ENCODE measurements at regions not wholly inside any gene's neighbourhood (a gene's known extent, or its start where the extent isn't known, plus 50 kb on each side); places are given as distances from the start of the nearest gene placed in this dataset.
"Not testable (repeated sequence)": the region's sequence is repeated elsewhere in the genome, so short reads cannot be mapped to it uniquely, and the experiment has no call there.

DNA sequence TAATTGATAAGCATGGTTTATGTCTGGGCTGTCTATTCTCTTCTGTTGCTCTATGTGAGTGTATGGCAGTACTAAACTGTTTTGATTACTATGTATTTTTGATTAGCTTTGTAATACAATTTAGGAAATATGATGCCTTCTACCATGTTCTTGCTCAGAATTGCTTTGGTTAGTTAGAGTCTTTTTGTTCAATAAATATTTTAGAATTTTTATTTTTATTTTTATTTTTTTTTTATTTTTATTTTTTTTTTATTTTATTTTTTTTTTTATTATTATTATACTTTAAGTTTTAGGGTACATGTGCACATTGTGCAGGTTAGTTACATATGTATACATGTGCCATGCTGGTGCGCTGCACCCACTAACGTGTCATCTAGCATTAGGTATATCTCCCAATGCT is 710.3 kb downstream of the GBE1 start:
- CTCF ChIA-PET (ENCODE audit: low intra/inter-chr PET ratio); BruUV-seq (replicated peaks); in situ Hi-C loops (cut with MboI): not testable (repeated sequence)

DNA sequence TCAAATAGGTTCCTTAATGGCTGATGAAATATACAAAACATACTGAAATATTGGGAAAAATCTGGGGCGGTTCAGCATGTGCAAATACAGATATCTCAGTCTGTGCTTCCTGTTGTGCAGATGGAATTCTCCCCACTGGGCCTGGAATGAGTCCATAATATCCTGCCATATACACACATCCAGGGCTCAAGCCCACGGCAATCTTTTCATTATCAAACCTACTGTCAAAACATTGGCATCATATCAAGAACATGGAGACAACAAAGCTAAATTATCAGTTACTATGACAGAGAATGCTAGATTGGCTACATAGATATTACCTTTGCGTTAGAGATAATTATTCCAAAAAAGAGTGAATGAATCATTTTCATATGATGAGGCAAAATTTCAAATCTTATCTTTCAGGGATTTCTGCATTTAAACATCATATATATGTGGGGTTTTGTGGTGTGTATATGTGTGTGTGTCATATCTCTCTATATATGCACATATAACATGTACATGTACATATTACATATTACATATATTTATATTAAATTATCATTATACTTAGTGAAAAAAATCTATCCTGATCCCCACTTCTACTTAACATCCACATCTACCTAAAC is 713.3 kb downstream of the GBE1 start:
- Histone ChIP-seq H3K9me1 (ENCODE audit: control insufficient read depth, insufficient read depth, low read length) (no peaks in the 10 kb centered on the region), H3K4me2 (ENCODE audit: insufficient read depth, low read length) (no peak overlapping the region), H3K9me3 (replicated peaks; ENCODE audit: control insufficient read depth, insufficient read depth, low read depth, low read length) (no peaks in the 10 kb centered on the region), H3K27ac (ENCODE audit: extremely low read depth, low read depth, low read length) (no peak overlapping the region), H3K27me3 (ENCODE audit: control insufficient read depth in 2 of 2, insufficient read depth in 2 of 2, low read length in 2 of 2) (no peaks in the 10 kb centered on the region), H4K20me1 (replicated peaks; ENCODE audit: control insufficient read depth, insufficient read depth, low read length) (no peaks in the 10 kb centered on the region), H2AFZ (ENCODE audit: low read depth, low read length) (no peak overlapping the region), H3K36me3 (ENCODE audit: control insufficient read depth, insufficient read depth, low read length) (no peaks in the 10 kb centered on the region), H3K4me3 (no peak overlapping the region), H3K4me1 (replicated peaks in 1 of 2; ENCODE audit: control insufficient read depth in 2 of 2, insufficient read depth in 2 of 2, low read length in 2 of 2) (no peaks in the 10 kb centered on the region), H3K9ac (ENCODE audit: insufficient read depth in 1 of 2, low read depth in 2 of 2, low read length in 2 of 2) (no peak overlapping the region), H3K79me2 (ENCODE audit: control insufficient read depth, insufficient read depth, low read length) (no peaks in the 10 kb centered on the region)
- ChIA-PET CTCF (ENCODE audit: low intra/inter-chr PET ratio) (no interaction called here), POLR2A (no interaction called here)
- intact Hi-C loops (cut with micrococcal nuclease) (no loop called here), in situ Hi-C loops (cut with MboI) (no loop called here)
- ATAC-seq (no peak), FAIRE-seq (no peak), DNase-seq (ENCODE audit: extremely low read depth in 1 of 4, low spot score in 3 of 4) (no peak)
- WGBS (ENCODE audit: insufficient coverage, low coverage, missing lambda C conversion rate) = 0% methylated on average over 3 of the region's 3 CpGs
- BruUV-seq (replicated peaks) = no TSS peak
- TF ChIP-seq CCAR2 (IDR thresholded peaks at IDR 0.05; ENCODE audit: low read depth, low read length) (no peak), HSF4 (CRISPR knock-in tag; IDR thresholded peaks at IDR 0.05; ENCODE audit: borderline replicate concordance) (no peak), SMARCE1 (IDR thresholded peaks at IDR 0.05) (no peak), FOS (IDR thresholded peaks at IDR 0.05; ENCODE audit: extremely low read depth, insufficient read length) (no peak), ZNF707 (CRISPR knock-in tag; conservative IDR thresholded peaks at IDR 0.05) (no peak)
- TF ChIP-seq, protein P1, sequence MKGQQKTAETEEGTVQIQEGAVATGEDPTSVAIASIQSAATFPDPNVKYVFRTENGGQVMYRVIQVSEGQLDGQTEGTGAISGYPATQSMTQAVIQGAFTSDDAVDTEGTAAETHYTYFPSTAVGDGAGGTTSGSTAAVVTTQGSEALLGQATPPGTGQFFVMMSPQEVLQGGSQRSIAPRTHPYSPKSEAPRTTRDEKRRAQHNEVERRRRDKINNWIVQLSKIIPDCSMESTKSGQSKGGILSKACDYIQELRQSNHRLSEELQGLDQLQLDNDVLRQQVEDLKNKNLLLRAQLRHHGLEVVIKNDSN (CRISPR knock-in tag; IDR thresholded peaks at IDR 0.05) = no peak
- TF ChIP-seq, protein P2, sequence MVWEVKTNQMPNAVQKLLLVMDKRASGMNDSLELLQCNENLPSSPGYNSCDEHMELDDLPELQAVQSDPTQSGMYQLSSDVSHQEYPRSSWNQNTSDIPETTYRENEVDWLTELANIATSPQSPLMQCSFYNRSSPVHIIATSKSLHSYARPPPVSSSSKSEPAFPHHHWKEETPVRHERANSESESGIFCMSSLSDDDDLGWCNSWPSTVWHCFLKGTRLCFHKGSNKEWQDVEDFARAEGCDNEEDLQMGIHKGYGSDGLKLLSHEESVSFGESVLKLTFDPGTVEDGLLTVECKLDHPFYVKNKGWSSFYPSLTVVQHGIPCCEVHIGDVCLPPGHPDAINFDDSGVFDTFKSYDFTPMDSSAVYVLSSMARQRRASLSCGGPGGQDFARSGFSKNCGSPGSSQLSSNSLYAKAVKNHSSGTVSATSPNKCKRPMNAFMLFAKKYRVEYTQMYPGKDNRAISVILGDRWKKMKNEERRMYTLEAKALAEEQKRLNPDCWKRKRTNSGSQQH (CRISPR knock-in tag; IDR thresholded peaks at IDR 0.05) = no peak
- TF ChIP-seq, protein P3, sequence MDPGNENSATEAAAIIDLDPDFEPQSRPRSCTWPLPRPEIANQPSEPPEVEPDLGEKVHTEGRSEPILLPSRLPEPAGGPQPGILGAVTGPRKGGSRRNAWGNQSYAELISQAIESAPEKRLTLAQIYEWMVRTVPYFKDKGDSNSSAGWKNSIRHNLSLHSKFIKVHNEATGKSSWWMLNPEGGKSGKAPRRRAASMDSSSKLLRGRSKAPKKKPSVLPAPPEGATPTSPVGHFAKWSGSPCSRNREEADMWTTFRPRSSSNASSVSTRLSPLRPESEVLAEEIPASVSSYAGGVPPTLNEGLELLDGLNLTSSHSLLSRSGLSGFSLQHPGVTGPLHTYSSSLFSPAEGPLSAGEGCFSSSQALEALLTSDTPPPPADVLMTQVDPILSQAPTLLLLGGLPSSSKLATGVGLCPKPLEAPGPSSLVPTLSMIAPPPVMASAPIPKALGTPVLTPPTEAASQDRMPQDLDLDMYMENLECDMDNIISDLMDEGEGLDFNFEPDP (CRISPR knock-in tag; IDR thresholded peaks at IDR 0.05) = no peak

More for the DNA sequence above, 710.3 kb downstream of the GBE1 start:
- H3K4me2 ChIP-seq (ENCODE audit: insufficient read depth, low read length); H3K27ac ChIP-seq (ENCODE audit: extremely low read depth, low read depth, low read length); H4K20me1 ChIP-seq (replicated peaks; ENCODE audit: control insufficient read depth, insufficient read depth, low read length); H3K9me3 ChIP-seq (replicated peaks; ENCODE audit: control insufficient read depth, insufficient read depth, low read depth, low read length); H3K27me3 ChIP-seq (ENCODE audit: control insufficient read depth in 2 of 2, insufficient read depth in 2 of 2, low read length in 2 of 2); H3K79me2 ChIP-seq (ENCODE audit: control insufficient read depth, insufficient read depth, low read length); FAIRE-seq; POLR2A ChIA-PET; H3K4me1 ChIP-seq (replicated peaks in 1 of 2; ENCODE audit: control insufficient read depth in 2 of 2, insufficient read depth in 2 of 2, low read length in 2 of 2); H3K36me3 ChIP-seq (ENCODE audit: control insufficient read depth, insufficient read depth, low read length); intact Hi-C loops (cut with micrococcal nuclease); ATAC-seq; H3K4me3 ChIP-seq; DNase-seq (ENCODE audit: extremely low read depth in 1 of 4, low spot score in 3 of 4); H3K9ac ChIP-seq (ENCODE audit: insufficient read depth in 1 of 2, low read depth in 2 of 2, low read length in 2 of 2); H3K9me1 ChIP-seq (ENCODE audit: control insufficient read depth, insufficient read depth, low read length); H2AFZ ChIP-seq (ENCODE audit: low read depth, low read length): not testable (repeated sequence)
- no CpG with 5 or more reads among the region's 2 CpGs for WGBS (ENCODE audit: insufficient coverage, low coverage, missing lambda C conversion rate)

Data from K562 (cell line).